Mesenchymal stem cell (in vitro differentiated cells and primary cell): ENCODE measurements at regions not wholly inside any gene's neighbourhood (a gene's known extent, or its start where the extent isn't known, plus 50 kb on each side); places are given as distances from the start of the nearest gene placed in this dataset.
"Not testable (repeated sequence)": the region's sequence is repeated elsewhere in the genome, so short reads cannot be mapped to it uniquely, and the experiment has no call there.

Experiments used
- DNase-seq: peaks from one replicate; pipeline ENCODE4 v3.0.0-alpha.2; 2013
- H2AFZ ChIP-seq: one replicate; pipeline ENCODE4 v1.6.1; 2013; ENCODE audit warnings: low read depth, mild to moderate bottlenecking, control low read depth, inconsistent platforms, low read length, moderate library complexity
- H2AK5ac ChIP-seq: 2 replicates; pipeline ENCODE4 v1.6.1; 2013; ENCODE audit warnings: low read length, moderate library complexity, mild to moderate bottlenecking, inconsistent platforms; ENCODE audit not compliant: severe bottlenecking
- H2BK120ac ChIP-seq: one replicate; pipeline ENCODE4 v1.6.1; 2013; ENCODE audit warnings: low read depth, mild to moderate bottlenecking, inconsistent platforms, low read length, moderate library complexity
- H2BK12ac ChIP-seq, 2 experiments: one replicate each; pipeline ENCODE4 v1.6.1; 2013; ENCODE audit warnings: inconsistent platforms in 2 of 2, low read length in 2 of 2, mild to moderate bottlenecking in 2 of 2, moderate library complexity in 2 of 2, control low read depth in 1 of 2
- H2BK15ac ChIP-seq: one replicate; pipeline ENCODE4 v1.6.1; 2013; ENCODE audit warnings: mild to moderate bottlenecking, low read depth, inconsistent platforms; ENCODE audit not compliant: poor library complexity, severe bottlenecking
- H2BK5ac ChIP-seq: 2 replicates; pipeline ENCODE4 v1.6.1; 2013; ENCODE audit warnings: low read depth, mild to moderate bottlenecking, low read length, control low read depth, inconsistent platforms; ENCODE audit not compliant: poor library complexity, severe bottlenecking
- H3K14ac ChIP-seq, 2 experiments: one replicate each; pipeline ENCODE4 v1.6.1; 2013; ENCODE audit warnings: inconsistent platforms in 2 of 2, low read length in 2 of 2, control low read depth in 1 of 2, mild to moderate bottlenecking in 1 of 2, moderate library complexity in 1 of 2
- H3K18ac ChIP-seq, 2 experiments: one replicate each; pipeline ENCODE4 v1.6.1; 2013; ENCODE audit warnings: inconsistent platforms in 2 of 2, low read length in 2 of 2, control low read depth in 1 of 2, low read depth in 1 of 2, mild to moderate bottlenecking in 1 of 2
- H3K23ac ChIP-seq, 2 experiments: one replicate each; pipeline ENCODE4 v1.6.1; 2013; ENCODE audit warnings: inconsistent platforms in 2 of 2, low read length in 2 of 2, mild to moderate bottlenecking in 2 of 2, moderate library complexity in 2 of 2, control low read depth in 1 of 2
- H3K27ac ChIP-seq: 2 replicates; pipeline ENCODE4 v1.5.1; 2013; ENCODE audit warnings: mild to moderate bottlenecking, moderate library complexity, low read length, control low read depth, inconsistent platforms; ENCODE audit not compliant: poor library complexity, severe bottlenecking
- H3K27me3 ChIP-seq, 2 experiments: 2 replicates each; pipeline versions ENCODE4 v1.6.1 to v1.7.0; 2013; ENCODE audit warnings: low read length in 2 of 2, mild to moderate bottlenecking in 2 of 2, moderate library complexity in 2 of 2, control low read depth in 1 of 2, inconsistent platforms in 1 of 2; ENCODE audit not compliant: control insufficient read depth in 1 of 2, insufficient read depth in 1 of 2
- H3K36me3 ChIP-seq, 2 experiments: 2 replicates each; pipeline versions ENCODE4 v1.6.1 to v1.7.0; 2013; ENCODE audit warnings: low read length in 2 of 2, control low read depth in 1 of 2, inconsistent platforms in 1 of 2, low read depth in 1 of 2, mild to moderate bottlenecking in 1 of 2; ENCODE audit not compliant: insufficient read depth in 2 of 2, control insufficient read depth in 1 of 2
- H3K4ac ChIP-seq, 2 experiments: one replicate each; pipeline ENCODE4 v1.6.1; 2013; ENCODE audit warnings: inconsistent platforms in 2 of 2, low read length in 2 of 2, mild to moderate bottlenecking in 2 of 2, moderate library complexity in 2 of 2, control low read depth in 1 of 2, low read depth in 1 of 2
- H3K4me1 ChIP-seq: 2 replicates; pipeline ENCODE4 v1.6.1; 2013; ENCODE audit warnings: low read depth, low read length, control low read depth; ENCODE audit not compliant: control insufficient read depth, insufficient read depth
- H3K4me2 ChIP-seq: 2 replicates; pipeline ENCODE4 v1.6.1; 2013; ENCODE audit warnings: low read length, mild to moderate bottlenecking, inconsistent platforms; ENCODE audit not compliant: poor library complexity, severe bottlenecking
- H3K4me3 ChIP-seq, 2 experiments: 2 replicates each; pipeline versions ENCODE4 v1.5.1 to v1.7.0; 2013; ENCODE audit warnings: low read length in 2 of 2, mild to moderate bottlenecking in 2 of 2, control low read depth in 1 of 2, low read depth in 1 of 2; ENCODE audit not compliant: insufficient read depth in 1 of 2
- H3K79me1 ChIP-seq: replicated peaks from 2 replicates; pipeline ENCODE4 v1.6.1; 2013; ENCODE audit warnings: mild to moderate bottlenecking, control low read depth, low read length, inconsistent platforms; ENCODE audit not compliant: poor library complexity, severe bottlenecking
- H3K9ac ChIP-seq: 2 replicates; pipeline ENCODE4 v1.7.0; 2013; ENCODE audit warnings: mild to moderate bottlenecking, low read length, moderate library complexity
- H3K9me3 ChIP-seq: 2 replicates; pipeline ENCODE4 v1.7.0; 2013; ENCODE audit warnings: mild to moderate bottlenecking, low read length; ENCODE audit not compliant: control insufficient read depth
- H4K8ac ChIP-seq: one replicate; pipeline ENCODE4 v1.6.1; 2013; ENCODE audit warnings: inconsistent platforms, mild to moderate bottlenecking, low read length, moderate library complexity
- H4K91ac ChIP-seq: one replicate; pipeline ENCODE4 v1.6.1; 2013; ENCODE audit warnings: mild to moderate bottlenecking, low read length, inconsistent platforms
- WGBS: methylation state at CpG from one replicate; pipeline ENCODE4 v1.1.7; 2013; ENCODE audit warnings: mixed read lengths; 5-methylcytosine and 5-hydroxymethylcytosine counted together

DNA sequence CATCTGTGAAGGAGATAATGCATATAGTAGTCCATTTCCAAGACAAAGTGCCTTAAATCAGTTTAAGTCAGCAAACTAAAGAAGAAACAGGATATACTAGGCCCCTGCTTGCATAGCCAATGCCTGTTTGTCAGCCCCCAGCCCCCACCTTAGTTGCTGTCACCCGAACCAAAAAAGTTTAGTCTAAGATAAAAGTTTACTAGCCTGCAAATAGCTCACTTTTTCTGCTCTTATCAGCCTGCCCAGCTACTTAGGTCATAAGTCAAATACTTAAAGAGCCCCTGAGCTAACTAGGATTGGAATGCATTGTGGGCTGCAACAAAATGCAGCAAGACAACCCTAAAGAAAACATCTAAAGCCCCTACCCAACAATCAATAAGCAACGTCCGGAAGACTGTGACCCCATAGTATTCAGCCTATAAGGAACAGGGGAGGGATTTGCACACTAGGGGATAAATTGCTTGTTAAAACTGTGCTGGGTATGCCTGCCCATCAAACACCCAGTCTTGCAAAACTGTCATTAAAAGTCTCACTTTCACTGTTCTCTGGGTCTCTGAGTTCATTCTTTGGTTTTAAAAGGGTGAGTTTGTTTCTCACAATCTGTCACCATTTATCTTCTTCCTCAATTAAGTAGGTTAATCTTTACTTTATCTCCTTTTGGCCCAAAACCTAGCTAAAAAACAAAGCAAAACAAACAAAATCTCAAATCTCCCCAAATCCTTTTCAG is 92.4 kb upstream of the CEP78 start:
- 8% methylated on average over 1 of the region's 3 CpGs for WGBS
- H2AK5ac ChIP-seq: no peak overlapping the region
- no peak overlapping the region for H3K4ac ChIP-seq
- DNase-seq: no peak
- peaks cover 12% of the 10 kb centered on the region for H3K9me3 ChIP-seq
- no peak overlapping the region for H3K9ac ChIP-seq
- H3K79me1 ChIP-seq: no peaks in the 10 kb centered on the region
- H4K8ac ChIP-seq: no peak overlapping the region
- H2AFZ ChIP-seq: no peak overlapping the region
- H3K4me1 ChIP-seq: no peaks in the 10 kb centered on the region
- H2BK5ac ChIP-seq: no peak overlapping the region
- H2BK120ac ChIP-seq: no peak overlapping the region
- no peak overlapping the region for H4K91ac ChIP-seq
- no peak overlapping the region for H3K4me3 ChIP-seq
- no peaks in the 10 kb centered on the region for H3K36me3 ChIP-seq
- H3K27ac ChIP-seq: no peak overlapping the region
- no peaks in the 10 kb centered on the region for H3K27me3 ChIP-seq
- no peak overlapping the region for H3K14ac ChIP-seq
- no peak overlapping the region for H2BK12ac ChIP-seq
- H2BK15ac ChIP-seq: no peak overlapping the region
- H3K23ac ChIP-seq: no peak overlapping the region
- H3K4me2 ChIP-seq: no peak overlapping the region
- no peak overlapping the region for H3K18ac ChIP-seq

DNA sequence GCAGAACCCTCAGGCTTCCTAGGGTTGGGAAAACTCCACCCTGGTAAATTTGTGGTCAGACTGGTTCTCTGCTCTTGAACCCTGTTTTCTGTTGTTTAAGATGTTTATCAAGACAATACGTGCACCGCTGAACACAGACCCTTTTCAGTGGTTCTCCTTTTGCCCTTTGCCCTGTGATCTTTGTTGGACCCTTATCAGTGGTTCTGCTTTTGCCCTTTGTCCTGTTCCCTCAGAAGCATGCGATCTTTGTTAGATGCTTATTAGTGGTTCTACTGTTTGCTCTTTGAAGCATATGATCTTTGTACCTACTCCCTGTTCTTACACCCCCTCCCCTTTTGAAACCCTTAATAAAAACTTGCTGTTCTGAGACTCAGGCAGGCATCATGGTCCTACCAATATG is 93.6 kb upstream of the CEP78 start:
- H2BK5ac ChIP-seq: not testable (repeated sequence)

DNA sequence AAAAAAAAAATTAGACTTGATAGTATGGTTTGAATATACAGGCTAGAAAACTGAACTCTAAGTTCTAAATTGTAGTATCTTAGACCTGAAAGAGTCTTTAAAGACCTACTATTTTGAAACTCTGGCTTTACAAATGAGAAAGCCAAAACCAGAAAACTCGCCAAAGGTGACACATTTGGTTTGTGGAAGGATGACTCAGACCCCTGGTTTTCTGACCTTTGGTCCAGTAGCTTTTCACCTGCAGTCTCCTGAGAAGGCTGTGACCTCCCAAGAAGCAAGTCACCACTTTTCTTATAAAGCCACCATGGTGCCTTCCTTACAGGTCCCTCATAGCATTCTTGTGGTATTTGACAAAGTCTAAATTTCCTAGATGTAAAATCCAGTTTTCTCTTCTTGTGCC is 102.1 kb upstream of the CEP78 start:
- no peaks in the 10 kb centered on the region for H3K27me3 ChIP-seq
- no peak overlapping the region for H4K91ac ChIP-seq
- H3K4me2 ChIP-seq: no peak overlapping the region
- no peaks in the 10 kb centered on the region for H3K79me1 ChIP-seq
- no peaks in the 10 kb centered on the region for H3K9me3 ChIP-seq
- H4K8ac ChIP-seq: no peak overlapping the region
- H2BK12ac ChIP-seq: no peak overlapping the region
- no peak overlapping the region for H2BK5ac ChIP-seq
- DNase-seq: no peak
- WGBS: 83% methylated on average over 1 of the region's 1 CpG
- H2BK120ac ChIP-seq: no peak overlapping the region
- no peak overlapping the region for H3K27ac ChIP-seq
- H3K4me3 ChIP-seq: no peak overlapping the region
- H3K14ac ChIP-seq: no peak overlapping the region
- no peak overlapping the region for H2AK5ac ChIP-seq
- no peaks in the 10 kb centered on the region for H3K4me1 ChIP-seq
- H3K18ac ChIP-seq: no peak overlapping the region
- no peaks in the 10 kb centered on the region for H3K36me3 ChIP-seq
- H3K9ac ChIP-seq: no peak overlapping the region
- H3K23ac ChIP-seq: no peak overlapping the region
- H2BK15ac ChIP-seq: no peak overlapping the region
- no peak overlapping the region for H2AFZ ChIP-seq
- no peak overlapping the region for H3K4ac ChIP-seq

More for the DNA sequence above, 93.6 kb upstream of the CEP78 start:
- not testable (repeated sequence) for H3K27ac ChIP-seq, H2AK5ac ChIP-seq, H3K4me2 ChIP-seq, H3K79me1 ChIP-seq, H2BK120ac ChIP-seq, DNase-seq, H3K4me1 ChIP-seq, H3K27me3 ChIP-seq, H3K14ac ChIP-seq, H2BK12ac ChIP-seq, H3K36me3 ChIP-seq, H3K4me3 ChIP-seq, H3K18ac ChIP-seq, H2BK15ac ChIP-seq, H3K23ac ChIP-seq, H3K4ac ChIP-seq, H2AFZ ChIP-seq, H3K9ac ChIP-seq, H4K8ac ChIP-seq, H4K91ac ChIP-seq
- 94% methylated on average over 3 of the region's 3 CpGs for WGBS
- peaks cover 12% of the 10 kb centered on the region for H3K9me3 ChIP-seq

DNA sequence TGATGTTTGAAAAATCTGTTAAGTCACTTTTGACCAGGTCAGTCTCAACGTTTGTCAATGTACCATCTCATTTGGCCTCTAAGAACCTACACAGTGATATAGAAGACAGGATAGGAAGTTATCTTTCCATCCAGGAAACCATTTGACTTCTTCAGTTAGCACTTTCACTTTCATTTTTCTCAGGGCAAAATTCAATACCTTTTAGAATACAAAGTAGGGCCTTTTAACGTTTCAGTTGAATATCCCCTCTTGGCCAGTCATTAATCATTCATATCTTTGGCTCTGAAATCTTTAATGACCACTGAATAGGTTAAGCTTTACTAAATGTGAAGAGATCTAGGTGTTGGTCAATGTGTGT is 101.1 kb upstream of the GNAQ start:
- no peak overlapping the region for H4K8ac ChIP-seq
- H2BK12ac ChIP-seq: no peak overlapping the region
- peaks cover 0 to under 1% of the 10 kb centered on the region in 2 experiments for H3K27me3 ChIP-seq
- no peaks in the 10 kb centered on the region for H3K79me1 ChIP-seq
- no peak overlapping the region for H2BK120ac ChIP-seq
- H3K18ac ChIP-seq: no peak overlapping the region
- no peaks in the 10 kb centered on the region for H3K9me3 ChIP-seq
- peak overlapping the region in 1 of 2 experiments; percentile 55 for H3K4me3 ChIP-seq
- H4K91ac ChIP-seq: no peak overlapping the region
- H3K4me1 ChIP-seq: no peaks in the 10 kb centered on the region
- H2AFZ ChIP-seq: no peak overlapping the region
- no peak overlapping the region for H2AK5ac ChIP-seq
- no peak overlapping the region for H3K14ac ChIP-seq
- no peak overlapping the region for H2BK15ac ChIP-seq
- no peak overlapping the region for H3K27ac ChIP-seq
- H3K9ac ChIP-seq: no peak overlapping the region
- WGBS: 73% methylated on average over 1 of the region's 2 CpGs
- no peak overlapping the region for H2BK5ac ChIP-seq
- H3K4me2 ChIP-seq: peak overlapping the region; percentile 37
- H3K36me3 ChIP-seq: no peaks in the 10 kb centered on the region
- peak; percentile 14 for DNase-seq
- no peak overlapping the region for H3K4ac ChIP-seq
- H3K23ac ChIP-seq: no peak overlapping the region
